GM04503 (cell line): ENCODE measurements at regions not wholly inside any gene's neighbourhood (a gene's known extent, or its start where the extent isn't known, plus 50 kb on each side); places are given as distances from the start of the nearest gene placed in this dataset.

ENCODE experiments used
- DNase-seq: peaks from one replicate; pipeline ENCODE4 v3.0.0-alpha.2; 2012; ENCODE audit warnings: low read depth

DNA sequence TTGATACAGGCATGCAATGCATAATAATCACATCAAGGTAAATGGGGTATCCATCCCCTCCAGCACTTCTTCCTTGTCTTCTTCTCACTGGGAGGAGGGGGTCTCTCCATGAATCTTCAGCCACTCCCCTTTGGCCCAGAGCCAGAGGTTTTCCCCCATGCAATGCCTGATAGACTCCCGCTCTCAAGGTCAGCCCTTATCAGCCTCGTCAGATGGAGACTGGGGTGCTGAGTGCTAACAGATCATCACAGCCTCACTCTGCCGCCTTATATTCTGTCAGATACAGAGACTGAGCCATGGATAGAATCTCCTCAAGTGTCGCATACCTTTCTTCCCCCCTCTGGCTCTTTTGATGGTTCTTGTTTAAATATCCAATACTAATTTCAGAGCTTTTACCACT, 503.1 kb downstream of the AACS start:
- no peak for DNase-seq

DNA sequence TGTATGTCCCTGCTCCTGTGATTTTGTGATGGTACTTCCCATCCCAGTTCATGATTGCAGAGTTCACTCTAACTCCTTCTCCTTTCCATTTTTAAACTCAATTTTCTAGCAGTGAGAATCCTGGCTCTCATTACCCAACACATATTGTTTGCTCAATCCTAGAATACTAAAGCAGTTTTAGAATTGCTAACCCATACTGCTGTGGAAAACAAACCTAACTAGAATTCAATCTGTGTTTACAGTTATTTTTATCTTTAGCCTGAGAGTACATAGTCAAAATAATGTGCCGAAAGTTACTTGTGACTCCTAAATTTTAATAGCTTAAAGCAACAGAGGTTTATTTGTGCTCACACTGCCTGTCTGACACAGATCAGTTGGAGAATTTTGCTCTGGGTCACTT, 508.0 kb downstream of the AACS start:
- no peak for DNase-seq

DNA sequence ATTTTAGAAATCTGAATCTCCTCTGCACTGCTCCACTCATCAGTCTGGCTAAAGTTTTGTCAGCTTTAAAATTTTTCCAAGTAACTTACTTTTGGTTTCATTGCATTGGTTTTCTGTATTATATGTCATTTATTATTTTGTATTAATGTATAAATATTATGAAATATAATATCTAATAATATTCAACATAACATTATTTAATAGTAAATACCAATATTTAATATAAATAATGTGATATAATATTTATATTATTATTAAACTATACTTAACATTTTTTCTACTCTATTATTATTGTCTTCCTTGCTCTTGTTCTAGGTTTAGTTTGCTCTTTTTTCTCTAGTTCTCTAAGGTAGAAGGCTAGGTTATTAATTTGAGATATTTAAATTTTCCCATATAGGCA, 512.1 kb downstream of the AACS start:
- no peak for DNase-seq

DNA sequence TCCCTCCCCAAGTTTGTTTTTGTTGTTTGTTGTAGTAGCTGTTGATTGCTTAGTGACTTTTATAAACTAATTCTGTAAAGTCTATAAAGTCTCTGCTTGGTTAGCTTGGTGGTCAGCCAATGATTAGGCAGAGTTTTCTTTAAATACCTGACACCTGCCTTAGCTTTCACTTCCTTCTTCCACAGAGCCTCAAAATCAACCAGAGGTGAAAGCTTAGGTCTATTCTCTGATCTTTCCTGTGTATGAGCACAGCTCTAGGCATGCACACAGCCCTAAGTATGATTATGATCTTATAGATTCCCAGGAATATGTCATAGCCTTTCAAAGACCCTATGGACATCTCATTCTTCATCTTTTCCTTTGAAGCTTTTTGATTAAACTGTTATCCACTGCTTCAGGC, 514.7 kb downstream of the AACS start:
- DNase-seq = no peak

DNA sequence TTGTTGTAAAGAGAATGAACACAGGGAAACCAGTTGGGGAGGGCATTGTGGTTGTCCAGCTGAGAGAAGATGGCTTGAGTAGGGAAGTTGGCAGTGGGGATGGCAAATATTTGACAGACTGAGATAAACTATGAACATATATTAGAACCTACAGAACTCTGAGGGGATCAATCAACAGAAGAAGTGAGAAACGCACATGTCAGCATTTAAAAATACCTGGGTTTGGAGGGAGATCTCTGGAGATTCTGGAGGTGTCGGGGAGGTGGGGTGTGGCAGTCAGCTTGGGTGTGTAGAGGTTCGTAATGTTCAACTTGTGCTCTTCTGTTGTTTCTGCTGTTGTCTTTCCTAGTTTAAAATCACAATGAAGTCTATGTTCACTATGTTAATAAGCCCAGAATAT, 517.8 kb downstream of the AACS start:
- DNase-seq = no peak

DNA sequence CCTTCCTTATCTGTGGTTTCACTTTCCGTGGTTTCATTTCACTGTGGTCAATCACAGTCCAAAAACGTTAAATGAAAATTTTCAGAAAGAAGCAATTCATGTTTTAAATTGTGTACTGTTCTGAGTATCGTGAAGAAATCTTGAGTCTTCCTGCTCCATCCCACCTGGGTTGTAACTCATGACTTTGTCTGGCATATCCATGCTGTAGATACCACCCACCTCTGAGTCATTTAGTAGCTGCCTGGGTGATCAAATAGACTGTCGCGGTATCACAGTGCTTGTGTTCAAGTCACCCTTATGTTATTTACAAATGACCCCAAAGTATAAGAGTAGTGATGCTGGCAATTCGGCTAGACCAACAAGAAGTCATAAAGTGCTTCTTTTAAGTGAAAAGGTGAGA, 521.2 kb downstream of the AACS start:
- DNase-seq = no peak

DNA sequence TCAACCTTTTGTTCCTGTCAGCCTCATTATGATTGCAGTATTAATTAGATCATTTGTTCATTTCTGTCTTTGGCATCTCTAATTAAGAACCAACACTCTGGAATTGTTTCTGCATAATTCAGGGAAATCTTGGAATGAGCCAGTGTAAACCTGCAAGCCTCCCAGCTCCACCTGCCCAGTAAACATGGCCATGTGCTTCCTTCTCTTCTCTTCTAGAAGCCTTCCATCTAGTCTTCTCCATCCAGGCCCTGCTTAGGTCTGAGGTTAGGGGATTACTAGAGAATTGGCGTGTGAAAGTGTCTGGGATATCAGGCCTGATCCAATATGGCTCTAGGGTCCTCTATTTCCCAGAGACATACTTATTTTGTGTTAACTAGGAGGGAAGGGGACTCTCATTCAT, 528.0 kb downstream of the AACS start:
- no peak for DNase-seq

DNA sequence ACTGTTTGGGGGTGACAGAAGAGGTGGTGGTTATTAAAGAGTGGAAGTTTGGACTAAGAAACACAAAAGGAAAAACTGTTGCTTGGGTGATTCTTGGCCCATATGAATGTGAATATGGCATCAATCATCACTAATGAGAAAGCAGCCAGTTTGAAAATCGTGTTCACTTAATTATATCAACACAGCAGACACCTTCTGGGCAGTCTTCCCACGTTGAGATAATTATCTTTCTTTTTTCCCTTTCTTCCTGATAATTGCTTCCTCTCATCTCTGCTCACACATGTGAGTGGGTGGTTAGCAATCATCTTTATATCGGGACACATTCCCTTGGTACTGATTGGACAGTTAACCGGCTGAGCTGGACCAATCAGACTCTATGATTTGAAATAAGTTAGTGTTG, 539.7 kb downstream of the AACS start:
- DNase-seq = no peak

DNA sequence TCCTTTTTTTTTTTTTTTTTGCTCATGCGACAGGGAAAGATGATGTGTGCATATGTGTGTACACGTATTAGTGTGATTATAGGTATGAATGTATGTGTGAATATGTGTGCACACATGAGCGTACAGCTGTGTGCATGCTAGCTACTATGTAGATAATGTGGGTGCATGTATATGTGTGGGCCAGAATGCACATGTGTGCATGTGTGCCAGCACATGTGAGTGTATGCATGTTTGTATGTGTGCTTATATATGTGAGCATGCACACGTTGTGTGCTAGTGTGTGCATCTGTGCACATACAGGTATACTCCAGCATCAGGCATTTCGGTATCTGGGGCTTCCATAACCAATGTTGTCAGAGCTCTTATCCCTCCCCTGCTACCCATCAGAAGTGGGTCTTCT, 541.1 kb downstream of the AACS start:
- no peak for DNase-seq

DNA sequence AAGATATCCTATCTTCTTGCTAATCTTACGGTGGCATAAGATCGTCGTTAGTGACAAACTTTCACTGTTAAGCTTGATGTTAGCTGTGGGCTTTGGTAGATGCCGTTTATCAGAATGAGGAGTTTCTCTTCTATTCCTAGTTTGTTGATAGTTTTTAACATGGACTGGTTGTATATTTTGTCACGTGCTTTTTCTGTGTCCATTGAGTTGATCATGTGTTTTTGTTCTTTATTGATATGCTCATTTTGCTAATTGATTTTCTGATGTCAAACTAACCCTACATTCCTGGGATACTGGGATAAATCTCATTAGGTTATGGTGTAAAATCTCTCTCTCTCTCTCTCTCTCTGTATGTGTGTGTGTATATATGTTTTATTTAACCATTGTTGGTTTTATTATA, 545.1 kb downstream of the AACS start:
- no peak for DNase-seq

DNA sequence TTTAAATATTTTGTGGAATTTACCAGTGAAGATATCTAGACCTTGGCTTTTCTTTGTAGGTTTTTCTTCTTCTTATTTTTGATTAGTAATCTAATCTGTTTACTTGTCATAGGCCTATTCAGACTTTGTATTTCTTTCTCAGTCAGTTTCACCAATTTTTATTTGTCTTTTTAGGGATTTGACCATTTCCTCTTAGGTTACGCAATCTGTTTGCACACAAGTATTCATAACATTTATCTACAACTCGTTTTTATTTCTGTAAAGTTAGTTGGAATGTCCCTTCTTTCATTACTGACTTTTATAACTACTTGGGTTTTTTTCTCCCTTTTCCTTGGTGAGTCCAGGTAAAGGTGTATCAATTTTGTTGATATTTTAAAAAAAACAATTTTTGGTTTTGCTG, 545.7 kb downstream of the AACS start:
- DNase-seq = no peak

DNA sequence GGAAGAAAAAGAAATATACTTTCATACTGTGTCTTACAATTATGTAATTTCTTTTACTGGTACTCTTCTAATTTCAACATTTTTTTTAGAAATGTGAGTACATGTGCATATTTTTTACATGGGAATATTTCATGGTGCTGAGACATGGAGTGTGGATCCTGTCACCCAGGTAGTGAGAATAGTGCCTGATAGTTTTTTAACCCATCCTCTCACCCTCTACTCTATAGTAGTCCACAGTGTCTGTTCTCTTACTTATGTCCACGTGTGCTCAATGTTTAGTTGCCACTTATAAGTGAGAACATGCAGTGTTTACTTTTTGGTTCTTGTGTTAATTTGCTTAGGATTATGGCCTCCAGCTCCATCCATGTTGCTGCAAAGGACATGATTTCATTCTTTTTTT, 548.8 kb downstream of the AACS start:
- no peak for DNase-seq

DNA sequence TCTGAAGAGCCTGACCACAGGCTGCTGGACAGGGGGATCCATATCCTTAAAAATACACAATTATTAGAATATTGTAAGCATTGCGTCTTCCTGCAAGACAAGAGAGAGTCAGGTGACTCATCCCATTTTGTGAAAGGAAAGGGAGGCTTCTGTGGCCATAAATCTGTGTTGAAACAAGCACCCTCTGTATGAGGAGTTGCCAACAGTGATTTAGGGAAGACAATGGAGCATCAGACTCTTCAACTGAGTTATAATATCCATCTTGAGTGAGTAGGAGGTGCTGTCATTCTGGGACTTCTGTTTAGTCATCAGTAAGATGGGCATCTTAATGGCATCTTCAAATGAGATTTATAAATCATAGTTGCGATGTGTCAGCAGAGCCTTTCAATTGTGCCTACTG, 554.5 kb downstream of the AACS start:
- DNase-seq = no peak

DNA sequence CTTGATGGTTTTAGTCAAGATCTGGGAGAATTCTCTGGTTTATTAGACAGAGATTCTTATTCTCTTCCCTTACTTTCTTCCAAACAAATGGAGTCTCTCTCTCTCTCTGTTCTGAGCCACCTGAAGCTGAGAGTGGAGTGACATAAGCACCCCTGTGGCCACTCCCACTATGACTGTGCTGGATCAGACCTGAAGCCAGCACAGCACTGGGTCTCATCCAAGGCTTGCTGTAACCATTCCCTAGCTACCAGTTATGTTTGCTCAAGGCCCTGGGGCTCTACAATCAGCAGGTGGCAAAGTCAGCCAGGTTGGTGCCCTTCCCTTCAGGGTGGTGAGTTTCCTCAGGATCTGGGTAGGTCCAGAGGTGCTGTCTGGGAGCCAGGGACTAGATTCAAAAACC, 568.5 kb downstream of the AACS start:
- DNase-seq = no peak

DNA sequence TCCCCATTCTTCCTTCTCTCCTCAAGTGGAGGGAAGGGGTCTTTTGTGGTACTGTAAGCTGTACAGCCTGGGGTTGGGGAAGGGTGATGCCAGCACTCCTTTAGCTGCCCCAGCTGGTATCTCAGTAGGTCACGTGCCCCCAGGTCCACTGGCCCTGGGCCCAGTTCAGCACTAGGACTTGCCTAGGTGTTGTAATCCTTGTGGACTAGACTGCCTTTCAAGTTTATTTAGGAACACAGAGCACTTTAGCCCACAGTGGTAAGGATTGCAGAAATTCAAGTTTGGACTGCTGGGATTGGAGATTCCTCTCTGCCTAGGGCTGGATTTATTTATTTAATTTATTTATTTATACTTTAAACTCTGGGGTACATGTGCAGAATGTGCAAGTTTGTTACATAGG, 569.6 kb downstream of the AACS start:
- DNase-seq = no peak

DNA sequence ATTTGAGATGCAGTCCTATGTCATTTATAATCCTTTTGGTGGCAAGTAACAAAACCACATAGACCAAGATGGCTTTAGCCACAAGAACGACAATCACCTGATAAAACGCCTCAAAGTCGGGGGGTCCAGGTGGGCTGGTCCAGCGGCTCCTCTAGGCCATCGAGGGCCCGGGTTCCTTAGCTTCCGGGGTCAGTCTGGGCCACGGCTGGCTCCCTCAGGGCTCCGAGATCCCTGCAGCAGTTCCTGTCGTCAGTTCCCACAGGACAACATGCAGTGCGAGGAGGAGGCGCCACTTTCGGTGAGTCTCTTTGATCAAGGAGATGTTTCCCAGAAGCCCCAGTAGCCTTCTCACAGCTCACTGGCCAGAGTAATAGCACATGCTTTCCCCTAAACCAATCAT, 574.6 kb downstream of the AACS start:
- DNase-seq = no peak

DNA sequence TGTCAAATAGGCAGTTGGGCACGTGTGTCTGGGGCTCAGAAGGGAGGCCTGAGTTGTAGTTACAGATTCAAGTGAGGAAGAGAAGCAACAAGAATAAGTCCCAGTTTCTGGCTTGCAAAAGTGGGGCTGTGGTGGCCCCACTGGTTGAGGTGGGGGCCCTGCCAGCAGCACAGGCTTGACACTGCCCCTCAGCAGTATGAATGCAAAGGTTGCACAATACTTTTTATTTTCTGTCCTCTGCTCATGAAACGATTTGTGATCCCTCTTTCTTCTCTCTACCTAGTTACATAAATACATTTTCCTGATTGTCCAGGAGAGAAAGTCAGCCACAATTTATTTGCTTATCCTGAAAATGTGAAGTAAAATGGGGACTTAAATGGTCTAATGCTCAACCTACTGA, 577.8 kb downstream of the AACS start:
- DNase-seq = no peak

DNA sequence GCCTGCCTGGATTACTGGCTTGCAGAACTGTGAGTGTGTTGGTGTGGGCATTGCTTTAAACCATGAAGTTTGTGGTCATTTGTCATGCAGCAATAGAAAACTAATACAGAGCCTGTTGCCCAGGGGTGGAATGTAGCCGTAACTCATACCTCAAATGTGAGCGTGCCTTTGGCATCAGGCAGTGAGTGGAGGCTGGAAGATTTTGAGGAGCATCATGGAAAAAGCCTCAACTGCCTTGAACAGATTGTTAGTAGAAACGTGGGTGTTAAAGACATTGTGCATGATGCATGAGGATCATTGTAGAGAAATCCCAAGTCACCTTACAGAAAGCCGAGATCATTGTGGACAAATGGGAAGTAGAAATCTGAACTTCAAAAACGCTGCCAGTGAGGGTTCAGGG, 580.5 kb downstream of the AACS start:
- no peak for DNase-seq

DNA sequence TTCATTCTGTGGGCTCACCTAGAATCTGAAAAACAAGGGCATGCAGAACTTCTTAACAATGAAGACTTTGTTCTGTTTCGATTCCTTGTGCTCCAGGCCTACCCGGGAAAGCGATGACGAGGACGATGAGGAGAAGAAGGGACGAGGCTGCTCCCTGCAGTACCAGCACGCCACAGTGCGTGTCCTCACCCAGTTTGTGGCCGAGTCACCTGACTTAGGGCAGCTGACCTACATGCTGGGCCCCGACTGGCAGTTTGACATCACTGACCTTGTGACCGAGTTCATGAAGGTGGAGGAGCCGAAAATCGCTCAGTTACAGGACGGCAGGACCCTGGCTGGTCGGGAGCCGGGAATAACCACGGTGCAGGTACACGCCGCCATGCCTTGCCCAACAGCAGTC, 585.4 kb downstream of the AACS start:
- no peak for DNase-seq

DNA sequence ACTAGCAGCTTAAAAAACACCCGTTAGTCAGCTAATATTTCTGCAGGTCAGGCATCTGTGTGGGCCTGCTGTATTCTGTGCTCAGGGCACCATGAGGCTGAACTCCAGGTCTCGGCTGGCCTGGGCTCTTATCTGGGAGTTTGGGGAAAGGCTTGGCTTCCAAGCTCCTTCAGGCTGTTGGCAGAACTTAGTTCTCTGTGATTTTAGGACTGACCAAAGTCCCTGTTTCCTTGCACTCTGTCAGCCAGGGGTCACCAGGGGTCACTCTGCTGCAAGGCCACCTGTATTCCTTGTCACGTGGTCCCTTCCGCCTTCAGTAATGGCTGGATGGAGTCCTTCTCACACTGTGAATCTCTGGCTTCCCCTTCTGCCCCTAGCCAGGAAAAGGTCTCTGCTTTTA, 586.4 kb downstream of the AACS start:
- DNase-seq = no peak

DNA sequence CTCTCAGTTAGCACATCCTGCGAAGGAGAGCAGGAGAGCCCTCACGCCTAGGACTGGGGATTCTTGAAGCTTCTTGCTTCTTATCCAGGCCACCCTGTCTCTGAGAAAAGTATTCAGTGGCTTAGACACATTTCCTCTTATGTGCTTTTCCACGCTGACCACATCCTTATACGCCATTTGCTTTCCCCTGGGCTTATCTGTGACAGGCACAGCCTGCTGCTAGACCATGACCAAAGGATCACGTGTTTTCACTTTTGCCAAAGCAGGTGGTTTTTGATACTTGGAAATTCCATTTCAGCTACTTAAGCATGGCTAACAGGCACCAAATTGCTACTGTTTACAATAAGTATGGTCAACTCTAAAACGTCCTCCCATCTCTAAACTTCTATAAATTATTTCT, 587.4 kb downstream of the AACS start:
- DNase-seq = no peak

DNA sequence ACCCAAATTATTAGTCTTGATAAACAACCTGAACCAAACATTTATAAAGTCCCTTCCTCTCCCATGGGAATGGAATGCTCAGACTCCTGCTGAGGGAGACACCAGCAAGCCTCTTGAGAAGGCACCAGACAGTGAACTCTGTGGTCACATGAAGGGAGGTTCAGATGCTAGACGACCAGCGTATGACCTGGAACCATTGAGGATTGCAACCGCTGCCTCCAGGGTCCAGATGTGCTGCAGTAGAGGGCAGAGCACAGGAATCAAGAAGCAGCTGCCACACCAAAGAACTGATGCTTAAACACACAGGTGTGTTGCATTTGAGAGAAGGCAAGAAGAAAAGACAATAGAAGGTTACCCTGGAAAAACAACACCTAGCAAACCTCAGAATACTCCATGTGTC, 592.4 kb downstream of the AACS start:
- DNase-seq = no peak

DNA sequence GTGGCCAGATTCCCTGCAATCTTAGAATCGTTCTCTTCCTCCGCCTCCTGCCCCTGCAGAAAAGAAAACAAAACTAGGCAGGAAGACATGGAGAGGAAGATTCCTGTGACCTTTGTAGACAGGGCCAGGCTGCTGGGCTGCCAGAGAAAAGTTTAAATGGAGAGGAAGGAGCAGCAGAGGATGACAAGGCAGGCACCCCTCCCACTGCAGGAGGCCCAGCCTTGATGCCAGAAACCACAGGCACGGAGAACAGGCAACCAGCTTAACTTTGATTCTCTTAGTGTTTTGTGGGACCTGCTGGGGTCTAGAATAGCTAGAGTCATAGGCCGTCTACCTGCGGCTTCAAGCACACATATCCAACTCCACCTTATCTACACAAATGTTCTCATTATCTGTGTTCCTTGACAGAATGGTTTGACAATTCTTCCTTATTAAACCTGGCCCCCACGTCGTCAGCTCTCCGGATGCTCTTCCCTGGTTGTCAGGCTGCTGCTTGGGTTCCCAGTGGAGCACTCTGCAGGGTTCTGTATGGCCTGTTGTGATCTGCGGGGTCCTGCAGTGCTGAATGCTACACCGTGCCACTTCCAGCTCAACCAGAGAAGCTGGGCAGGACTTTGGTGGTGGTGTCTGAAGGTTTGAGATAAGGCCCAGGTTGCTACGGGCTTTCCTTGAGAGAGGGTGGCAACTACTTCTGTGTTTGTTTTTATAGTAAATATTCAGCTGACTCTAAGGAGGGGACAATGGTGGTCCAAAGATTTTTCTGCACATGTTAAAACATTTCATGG, 609.5 kb downstream of the AACS start:
- no peak for DNase-seq

DNA sequence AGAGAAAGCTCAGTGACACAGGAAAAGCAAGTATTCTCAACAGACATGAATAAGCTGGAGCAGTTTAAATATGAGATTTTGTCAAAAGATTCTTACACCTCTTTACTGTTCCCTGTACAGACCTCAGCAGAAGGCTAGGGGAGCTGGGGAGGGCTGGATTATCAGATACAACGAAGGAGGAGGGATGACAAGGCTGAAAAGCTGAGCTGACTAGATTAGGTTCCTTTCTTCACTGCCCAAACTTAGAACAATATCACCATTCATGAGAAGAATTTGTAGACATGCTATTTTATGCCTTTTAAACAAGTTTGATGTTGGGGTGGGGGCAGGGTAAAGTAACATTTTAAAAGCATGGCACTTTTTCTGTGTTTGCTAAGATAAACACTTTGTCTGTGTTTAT, 611.1 kb downstream of the AACS start:
- no peak for DNase-seq

DNA sequence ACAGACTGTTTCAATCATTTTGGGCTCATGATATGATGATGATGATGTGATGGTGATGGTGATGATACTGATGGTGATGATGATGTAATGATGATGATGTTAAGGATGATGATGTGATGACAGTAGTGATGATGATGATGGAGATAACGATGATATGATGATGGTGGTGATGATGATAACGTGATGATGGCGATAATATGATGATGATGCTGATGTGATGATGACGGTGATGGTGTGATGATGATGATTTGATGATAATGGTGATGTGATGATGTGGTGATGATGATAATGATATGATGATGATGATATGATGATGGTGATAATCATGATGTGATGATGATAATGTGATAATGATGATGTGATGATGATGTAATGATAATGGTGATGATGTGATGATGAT, 612.6 kb downstream of the AACS start:
- no peak for DNase-seq
